ENCODE measurements at regions not wholly inside any gene's neighbourhood (a gene's known extent, or its start where the extent isn't known, plus 50 kb on each side); places are given as distances from the start of the nearest gene placed in this dataset.
"Not testable (repeated sequence)": the region's sequence is repeated elsewhere in the genome, so short reads cannot be mapped to it uniquely, and the experiment has no call there.

DNA sequence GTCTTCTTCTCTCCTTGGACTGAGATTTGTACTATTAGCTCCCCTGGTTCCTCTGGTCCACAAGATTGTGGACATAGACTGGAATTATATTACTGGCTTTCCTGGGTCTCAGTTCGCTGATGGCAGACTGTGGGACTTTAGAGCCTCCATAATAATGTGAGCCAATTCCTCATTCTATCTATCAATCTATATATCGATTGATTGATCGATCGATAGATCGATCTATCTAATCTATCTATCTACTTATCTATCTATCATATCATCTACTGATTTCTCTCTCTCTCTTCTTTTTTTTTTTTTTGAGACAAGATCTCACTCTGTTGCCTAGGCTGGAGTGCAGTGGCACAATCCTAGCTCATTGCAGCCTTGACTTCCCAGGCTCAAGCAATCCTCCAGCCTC, 51.5 kb upstream of the DDR1 start:
- in situ Hi-C loops (cut with MboI; ENCODE audit: low sequenced_read_pairs) = loop anchor here (25.0 kb wide), 1 partner anchor 254 kb away; no protein-coding TSS in a partner anchor

DNA sequence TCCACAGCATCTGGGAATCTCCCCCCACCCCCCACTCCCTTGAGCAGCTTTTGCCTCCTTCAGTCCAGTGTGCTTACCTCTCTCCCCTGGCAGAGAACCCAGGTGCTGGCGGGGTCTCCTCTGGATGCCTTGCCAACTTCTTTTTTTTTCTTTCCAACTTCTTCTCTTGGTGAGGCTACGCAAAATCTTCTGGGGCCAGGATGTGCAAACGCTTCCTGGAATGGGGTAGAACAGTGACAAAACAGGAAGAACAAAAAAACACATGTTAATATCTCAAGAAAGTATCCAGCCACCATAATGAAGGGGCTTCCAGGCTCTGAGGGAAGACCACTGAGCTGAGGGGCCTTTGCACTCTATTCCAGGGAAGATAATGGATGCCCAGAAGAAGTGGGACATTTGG, 53.9 kb upstream of the DDR1 start:
- in situ Hi-C loops (cut with MboI; ENCODE audit: low sequenced_read_pairs) = loop anchor here (25.0 kb wide), 1 partner anchor 257 kb away; no protein-coding TSS in a partner anchor

DNA sequence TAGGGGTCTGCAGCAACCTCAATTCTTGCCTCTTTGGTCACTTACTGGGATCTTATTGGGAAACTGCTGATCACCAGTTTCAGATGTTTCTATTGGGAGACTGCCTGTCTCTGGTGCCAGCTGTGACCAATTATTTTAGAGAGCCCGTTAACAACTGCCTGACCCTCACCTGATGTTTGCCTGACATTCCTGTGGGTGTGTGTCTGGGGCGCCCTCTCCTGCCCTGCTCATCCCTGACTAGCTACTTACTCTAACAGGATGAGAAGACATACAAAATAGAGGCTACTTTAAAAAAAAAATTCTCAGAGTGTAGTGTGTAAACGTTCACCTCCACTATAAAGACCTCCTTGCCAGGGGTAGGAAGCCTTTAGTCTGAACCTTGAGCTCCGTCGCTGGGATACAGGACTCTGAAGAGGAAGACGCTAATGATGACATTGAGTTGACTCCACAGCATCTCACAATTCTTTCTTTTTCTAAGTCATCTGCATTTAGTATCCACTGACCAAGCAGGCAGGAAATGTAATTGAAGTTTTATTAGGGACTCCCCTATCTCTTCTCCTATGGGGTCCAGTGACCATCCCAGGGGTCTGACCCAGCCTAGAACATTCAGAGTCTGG, 54.6 kb upstream of the DDR1 start:
- in situ Hi-C loops (cut with MboI; ENCODE audit: low sequenced_read_pairs) = loop anchor here (25.0 kb wide), 1 partner anchor 258 kb away; no protein-coding TSS in a partner anchor

DNA sequence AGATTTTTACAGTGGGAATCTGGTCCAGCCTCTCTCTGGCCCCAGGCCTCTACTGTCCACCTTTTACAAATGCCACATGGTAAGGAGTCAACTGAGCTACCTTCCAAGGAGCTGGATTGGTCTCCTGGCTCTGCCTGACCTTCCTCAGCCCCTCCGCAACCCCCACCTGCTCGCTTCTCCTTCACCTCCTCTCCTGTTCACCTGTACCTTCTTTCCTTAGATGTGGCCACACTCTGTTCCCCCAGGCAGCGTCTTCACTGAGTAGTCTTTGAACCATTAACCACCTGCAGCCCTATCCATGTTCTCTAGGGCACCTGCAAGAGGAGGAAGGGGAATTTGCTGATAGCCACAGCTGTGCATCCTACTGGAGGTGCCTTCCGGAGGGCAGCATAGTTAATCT, 55.3 kb upstream of the DDR1 start:
- in situ Hi-C loops (cut with MboI; ENCODE audit: low sequenced_read_pairs) = loop anchor here (25.0 kb wide), 1 partner anchor 258 kb away; no protein-coding TSS in a partner anchor

DNA sequence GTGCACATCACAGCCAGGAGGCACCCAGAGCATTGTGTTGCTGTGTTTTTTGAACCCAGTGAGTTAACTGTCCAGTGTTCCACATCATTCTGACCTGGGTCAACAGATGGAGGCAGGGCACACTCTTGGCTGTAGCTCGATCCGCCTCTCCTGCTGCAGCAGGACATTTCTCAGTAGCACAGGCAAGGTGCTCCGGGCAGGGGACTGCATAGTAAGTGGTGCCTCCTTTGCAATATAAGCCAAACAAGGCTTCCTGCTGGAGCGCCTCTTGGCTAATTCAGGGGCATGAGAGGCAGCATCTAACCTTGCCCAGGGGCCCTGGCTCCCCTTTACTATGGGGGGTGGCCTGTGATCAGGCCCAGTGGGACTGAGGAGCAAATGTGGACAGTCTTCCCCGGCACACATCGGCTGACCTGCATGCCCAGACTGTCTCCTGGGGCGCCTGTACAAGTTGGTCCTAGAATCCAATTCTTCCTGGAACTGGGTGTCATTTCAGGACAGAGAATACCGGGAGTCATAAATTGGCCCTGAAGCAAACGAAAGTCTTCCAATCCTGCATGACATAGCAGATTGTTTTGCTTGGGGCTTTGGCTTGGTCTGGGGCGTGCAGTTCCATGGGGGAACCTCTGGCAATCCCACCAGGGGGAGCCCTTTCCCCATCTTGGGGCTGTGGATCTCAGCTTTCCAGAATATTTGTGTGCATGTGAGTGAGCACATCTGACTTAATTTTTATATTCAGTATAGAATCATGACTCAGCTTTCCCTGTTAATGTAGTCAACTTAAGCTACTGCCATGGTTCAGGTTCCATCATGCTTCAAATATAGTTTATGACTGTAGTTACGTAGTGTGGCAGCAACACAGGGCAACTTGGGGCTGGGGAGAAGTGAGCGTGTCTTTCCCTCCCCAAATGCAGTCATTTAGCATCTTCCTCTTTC, 56.0 kb upstream of the DDR1 start:
- in situ Hi-C loops (cut with MboI; ENCODE audit: low sequenced_read_pairs) = loop anchor here (25.0 kb wide), 1 partner anchor 259 kb away; no protein-coding TSS in a partner anchor

DNA sequence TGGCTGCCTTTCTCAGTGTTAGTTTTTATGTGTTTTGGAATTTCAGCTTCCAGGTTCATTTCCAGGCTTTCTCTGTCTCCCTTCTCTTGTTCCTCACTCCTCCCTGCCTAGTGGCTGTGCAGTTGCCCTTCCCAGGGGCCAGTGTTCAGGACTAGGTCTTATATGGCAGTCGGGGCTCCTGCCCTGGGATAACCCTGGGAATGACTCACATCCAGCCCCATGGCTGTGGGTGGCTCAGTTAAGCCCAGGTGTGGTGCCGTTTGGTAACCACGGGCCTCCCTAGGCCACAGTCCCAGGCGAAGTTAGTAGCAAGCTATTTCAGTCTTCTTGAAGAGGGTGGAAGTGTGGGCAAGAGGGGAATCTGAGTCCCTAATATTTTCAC, 57.4 kb upstream of the DDR1 start:
- in situ Hi-C loops (cut with MboI; ENCODE audit: low sequenced_read_pairs) = loop anchor here (25.0 kb wide), 1 partner anchor 260 kb away; no protein-coding TSS in a partner anchor

DNA sequence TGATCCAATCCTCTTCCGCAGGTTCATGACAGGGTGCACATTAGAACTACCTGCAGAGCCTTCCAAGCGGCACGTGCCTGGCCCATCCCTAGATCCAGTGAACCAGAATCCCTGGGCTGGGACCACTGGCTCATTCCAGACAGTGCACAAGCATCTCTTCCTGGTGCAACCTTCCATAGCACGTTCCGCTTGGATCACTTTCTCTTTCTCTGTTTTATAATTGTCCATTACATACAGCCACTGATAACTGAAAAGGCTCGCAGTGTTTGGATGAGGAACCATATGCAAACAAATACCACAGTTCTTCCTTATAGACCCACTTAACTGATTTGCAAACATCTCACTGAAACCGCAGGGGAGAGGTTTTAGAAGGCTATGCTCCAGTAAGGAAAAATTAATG, 59.6 kb upstream of the DDR1 start:
- in situ Hi-C loops (cut with MboI; ENCODE audit: low sequenced_read_pairs) = loop anchor here (25.0 kb wide), 1 partner anchor 263 kb away; no protein-coding TSS in a partner anchor

DNA sequence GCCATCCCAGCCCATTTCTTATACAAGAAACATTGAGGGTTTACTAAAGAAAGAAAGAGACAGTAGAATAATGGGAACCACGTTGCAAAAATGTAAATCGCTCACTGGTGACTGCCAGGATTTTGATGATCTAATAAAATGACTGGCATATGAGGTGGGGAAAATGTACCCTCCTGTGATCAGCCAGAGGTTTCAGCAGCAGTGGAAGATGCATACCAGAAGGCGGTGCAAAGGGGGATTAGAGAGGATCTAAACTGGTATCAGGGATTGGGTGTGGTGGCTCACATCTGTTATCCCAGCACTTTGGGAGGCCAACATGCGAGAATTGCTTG, 60.8 kb upstream of the DDR1 start:
- in situ Hi-C loops (cut with MboI; ENCODE audit: low sequenced_read_pairs) = no loop called here

DNA sequence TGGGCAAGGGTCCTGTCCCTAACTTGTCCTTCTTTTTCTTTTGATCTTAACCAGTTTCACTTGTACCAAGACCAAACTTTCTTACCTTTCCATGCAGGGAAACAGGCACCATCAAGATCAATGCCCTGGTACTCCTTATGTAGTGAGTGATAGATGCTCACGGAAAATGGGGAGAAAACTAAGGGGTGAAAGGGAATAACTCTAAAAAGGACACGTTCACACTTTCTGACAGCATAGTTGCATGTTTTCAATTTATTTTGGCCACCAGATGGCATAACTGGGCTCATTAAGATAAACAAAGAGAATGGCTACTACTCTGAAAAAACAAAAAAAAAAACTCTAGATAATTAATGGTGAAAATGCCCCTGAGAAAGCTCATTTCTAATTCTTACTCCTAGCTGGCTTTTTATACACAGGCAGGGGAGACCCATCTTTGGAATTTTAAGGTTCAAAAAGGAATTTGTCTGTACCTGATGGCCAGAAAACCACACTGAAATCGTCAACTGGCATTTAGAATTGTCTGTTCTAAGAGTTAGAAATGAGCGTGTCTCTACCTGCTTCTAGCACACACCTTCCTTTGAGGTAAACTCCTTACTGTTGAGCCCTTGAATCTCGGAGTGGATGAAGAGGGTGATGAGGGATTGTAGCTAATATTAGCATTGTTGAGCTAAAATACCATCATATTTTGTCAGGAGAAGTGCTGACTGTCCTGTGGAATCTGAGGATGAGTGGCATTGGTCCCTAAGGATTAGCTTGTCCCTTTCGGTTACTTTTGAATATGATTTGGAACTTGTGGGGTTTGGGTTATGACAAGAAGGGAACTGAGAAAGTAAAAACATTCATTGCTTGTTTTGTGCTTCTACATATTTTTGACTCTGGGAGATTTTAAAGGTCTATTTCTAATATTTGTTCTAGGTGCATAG, 62.2 kb upstream of the DDR1 start:
- in situ Hi-C loops (cut with MboI; ENCODE audit: low sequenced_read_pairs) = no loop called here

DNA sequence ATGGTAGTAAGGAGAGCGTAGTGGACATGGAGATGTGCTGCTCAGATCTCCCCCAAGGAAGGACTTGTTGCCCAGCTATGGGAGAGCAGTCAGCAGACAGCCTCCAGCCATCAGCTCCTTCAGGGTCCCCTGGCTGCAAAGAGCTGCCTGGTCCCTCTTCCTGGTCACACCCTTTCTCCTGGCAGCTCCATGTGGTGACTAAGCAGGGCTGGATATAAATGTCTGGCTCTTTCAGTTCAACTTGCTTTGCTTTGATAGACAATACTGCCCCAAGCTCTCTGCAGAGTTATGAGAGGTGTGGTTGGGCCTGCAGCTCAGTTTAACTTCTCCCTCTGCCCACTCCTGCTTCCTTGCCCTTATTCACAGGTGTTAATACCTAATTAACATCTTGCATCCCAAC, 64.1 kb upstream of the DDR1 start:
- in situ Hi-C loops (cut with MboI; ENCODE audit: low sequenced_read_pairs) = no loop called here

DNA sequence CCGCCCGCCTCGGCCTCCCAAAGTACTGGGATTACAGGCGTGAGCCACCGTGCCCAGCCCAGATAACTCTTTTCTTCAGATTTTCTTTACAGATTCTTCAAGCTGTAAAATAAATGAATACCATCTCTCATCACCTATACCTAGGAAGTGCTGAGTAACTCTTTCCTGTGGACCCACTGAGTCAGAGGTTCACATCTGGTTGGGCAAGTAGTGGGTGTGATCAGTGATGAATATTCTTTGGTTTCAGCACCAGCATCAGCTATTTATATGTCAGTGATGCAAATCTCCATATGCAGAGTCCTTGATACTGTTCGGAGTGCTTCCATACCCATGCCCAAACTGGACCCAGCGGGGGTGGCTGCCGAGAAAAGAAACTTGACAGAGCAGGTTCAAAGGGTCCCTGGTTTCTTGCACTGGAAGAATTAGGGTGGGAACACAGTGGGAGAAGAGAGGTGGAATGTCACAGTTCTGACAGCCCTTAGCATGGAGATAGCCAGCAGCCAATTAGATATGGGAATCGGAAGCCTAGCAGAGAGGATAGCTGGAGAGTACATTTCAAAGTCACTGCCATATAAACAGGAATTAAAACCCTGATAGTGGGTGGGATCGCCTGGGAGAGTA, 64.9 kb upstream of the DDR1 start:
- in situ Hi-C loops (cut with MboI; ENCODE audit: low sequenced_read_pairs) = no loop called here

DNA sequence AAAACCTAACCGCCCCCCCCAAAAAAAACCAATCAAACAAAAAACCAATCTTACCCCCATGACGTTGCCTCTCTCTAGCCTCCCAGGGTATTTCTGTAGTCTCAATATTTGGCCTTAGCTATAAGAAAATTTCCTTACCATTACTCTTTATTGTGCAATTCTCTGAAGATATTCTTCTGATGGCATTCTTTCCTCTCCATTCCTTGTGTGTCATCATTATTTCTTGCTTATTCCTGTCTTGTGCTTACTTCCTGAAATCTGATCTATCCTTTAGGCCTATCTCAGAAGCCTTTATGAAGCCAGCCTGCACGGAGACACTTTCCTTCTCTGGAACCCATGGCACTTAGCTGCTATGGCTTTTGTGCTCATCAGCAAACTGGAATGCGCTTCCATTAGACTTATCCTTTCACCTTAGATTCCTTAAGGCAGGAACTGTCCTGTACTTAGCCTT, 65.9 kb upstream of the DDR1 start:
- in situ Hi-C loops (cut with MboI; ENCODE audit: low sequenced_read_pairs) = no loop called here

DNA sequence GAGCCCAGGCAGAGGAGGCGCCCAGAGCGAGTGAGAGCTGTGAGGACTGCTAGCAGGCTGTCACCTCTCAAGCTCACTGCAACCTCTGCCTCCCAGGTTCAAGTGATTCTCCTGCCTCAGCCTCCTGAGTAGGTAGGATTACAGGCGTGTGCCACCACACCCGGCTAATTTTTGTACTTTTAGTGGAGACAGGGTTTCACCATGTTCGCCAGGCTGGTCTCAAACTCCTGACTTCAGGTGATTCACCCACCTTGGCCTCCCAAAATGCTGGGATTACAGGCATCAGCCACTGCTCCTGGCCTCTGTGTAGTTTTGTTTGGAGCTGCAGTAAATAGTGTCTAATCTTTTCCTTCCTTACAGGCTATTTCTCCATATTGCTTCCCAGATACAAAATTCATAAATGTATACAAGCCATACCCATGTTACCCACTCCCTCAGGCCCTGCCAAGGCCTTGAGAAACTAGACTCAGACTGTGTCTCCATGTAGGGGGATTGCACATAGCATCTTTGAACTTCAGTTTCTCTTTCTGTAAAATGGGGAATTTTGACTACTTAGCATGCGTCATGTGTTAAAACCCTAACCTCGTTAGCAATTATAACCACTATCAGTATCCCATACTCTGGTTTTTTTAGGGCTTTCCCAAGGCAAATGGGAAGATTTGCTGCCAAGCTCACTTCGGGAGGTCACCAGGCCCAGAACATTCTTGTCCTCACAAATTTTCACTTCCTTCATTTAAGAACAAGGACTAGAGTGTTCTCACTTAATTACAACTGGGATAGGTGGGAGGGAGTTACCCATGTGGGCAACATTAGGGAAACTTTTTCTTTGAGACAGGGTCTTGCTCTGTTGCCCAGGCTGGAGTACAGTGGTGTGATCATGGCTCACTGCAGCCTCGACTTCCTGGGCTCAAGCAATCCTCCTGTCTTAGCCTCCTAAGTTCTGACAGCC, 67.3 kb upstream of the DDR1 start:
- in situ Hi-C loops (cut with MboI; ENCODE audit: low sequenced_read_pairs) = no loop called here

DNA sequence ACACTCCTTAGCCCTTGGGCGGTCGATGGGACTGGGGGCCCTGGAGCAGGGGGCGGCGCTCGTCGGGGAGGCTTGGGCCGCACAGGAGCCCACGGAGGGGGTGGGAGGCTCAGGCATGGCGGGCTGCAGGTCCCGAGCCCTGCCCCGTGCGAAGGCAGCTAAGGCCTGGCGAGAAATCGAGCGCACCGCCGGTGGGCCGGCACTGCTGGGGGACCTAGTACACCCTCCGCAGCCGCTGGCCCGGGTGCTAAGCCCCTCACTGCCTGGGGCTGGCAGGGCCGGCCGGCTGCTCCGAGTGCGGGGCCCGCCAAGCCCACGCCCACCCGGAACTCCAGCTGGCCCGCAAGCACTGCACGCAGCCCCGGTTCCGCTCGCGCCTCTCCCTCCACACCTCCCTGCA, 68.0 kb upstream of the DDR1 start:
- in situ Hi-C loops (cut with MboI; ENCODE audit: low sequenced_read_pairs) = not testable (repeated sequence)

DNA sequence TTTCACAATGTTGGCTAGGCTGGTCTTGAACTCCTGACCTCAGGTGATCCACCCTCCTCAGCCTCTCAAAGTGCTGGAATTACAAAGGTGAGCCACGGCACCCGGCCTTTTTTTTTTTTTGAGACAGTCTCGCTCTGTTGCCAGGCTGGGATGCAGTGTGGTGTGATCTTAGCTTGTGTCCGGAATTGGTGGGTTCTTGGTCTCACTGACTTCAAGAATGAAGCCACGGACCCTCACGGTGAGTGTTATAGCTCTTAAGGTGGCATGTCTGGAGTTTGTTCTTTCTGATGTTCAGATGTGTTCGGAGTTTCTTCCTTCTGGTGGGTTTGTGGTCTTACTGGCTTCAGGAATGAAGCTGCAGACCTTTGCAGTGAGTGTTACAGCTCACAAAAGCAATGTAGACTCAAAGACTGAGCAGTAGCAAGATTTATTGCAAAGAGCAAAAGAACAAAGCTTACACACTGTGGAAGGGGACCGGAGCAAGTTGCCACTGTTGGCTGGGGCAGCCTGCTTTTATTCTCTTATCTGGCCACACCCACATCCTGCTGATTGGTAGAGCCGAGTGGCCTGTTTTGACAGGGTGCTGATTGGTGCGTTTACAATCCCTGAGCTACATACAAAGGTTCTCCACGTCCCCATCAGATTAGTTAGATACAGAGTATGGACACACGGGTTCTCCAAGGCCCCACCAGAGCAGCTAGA, 69.1 kb upstream of the DDR1 start:
- in situ Hi-C loops (cut with MboI; ENCODE audit: low sequenced_read_pairs) = not testable (repeated sequence)

DNA sequence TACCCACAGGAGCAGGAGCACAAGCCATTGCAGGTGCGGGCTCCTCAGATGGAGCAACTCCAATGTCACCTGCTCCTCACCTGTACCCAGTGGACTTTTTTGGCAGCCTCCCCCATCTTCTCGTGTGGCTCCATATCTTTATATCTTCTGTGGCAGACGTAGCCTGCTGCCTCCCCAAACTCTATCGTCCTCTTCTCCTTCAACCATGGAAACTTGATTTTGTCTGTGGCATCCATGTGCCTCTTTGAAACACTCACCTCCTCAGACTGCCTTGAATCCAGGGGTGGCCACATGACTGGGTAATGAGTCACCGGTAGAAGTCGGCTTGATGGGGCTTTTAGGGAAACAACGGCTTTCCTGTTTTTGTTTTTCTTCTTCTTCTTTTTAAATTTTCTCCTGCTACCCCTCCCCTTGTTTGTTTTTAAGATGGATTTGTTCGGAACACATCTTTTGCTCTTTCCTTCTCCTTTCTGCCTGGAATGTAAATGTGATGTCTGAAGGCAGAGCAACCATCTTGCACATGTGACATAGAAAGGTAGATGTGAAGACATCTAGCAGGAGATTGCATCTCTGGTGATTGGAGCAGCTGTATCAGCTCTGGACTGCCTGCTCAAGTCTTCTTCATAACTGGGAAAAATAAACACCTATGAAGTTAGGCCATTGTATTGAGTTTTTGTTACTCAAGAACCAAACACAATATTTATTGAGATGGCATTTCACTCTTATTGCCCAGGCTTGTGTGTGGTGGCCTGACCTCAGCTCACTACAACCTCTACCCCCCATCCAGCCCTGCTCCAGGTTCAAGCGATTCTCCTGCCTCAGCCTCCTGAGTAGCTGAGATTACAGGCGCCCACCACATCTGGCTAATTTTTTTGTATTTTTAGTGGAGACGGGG, 69.9 kb upstream of the DDR1 start:
- in situ Hi-C loops (cut with MboI; ENCODE audit: low sequenced_read_pairs) = no loop called here

DNA sequence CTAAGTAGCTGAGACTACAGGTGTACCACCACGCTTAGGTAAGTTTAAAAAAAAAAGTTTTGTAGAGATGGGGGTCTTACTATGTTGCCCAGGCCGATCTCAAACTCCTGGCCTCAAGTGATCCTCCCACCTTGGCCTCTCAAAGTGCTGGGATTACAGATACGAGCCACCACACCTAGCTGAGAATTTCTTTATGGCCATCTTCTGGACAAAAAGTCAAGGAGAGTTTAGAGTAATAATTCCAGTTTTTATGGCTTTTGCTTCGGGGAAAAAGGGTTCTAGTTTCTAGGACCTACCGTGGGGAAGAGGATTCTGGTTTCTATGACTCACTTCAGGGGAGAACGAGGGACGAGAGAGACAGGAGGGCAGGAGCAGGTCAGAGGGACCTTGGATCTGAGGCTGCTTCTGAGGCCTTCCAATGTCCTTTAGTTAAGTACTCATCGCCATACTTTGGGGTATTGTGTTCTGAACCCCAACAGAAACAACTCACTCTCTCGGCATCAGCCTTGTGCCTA, 69.3 kb upstream of the IER3 start:
- in situ Hi-C loops (cut with MboI; ENCODE audit: low sequenced_read_pairs) = no loop called here
